ENCODE measurements at regions not wholly inside any gene's neighbourhood (a gene's known extent, or its start where the extent isn't known, plus 50 kb on each side); places are given as distances from the start of the nearest gene placed in this dataset.
A peak's percentile ranks its signal among the peaks of the same experiment; 100 is the strongest.
"Not testable (repeated sequence)": the region's sequence is repeated elsewhere in the genome, so short reads cannot be mapped to it uniquely, and the experiment has no call there.

- DNase-seq, result no peak
Measured at GRCh38 chr13:61215116-61215515, 200.5 kb downstream of the PCDH20 start.

- DNase-seq, result no peak
Measured at GRCh38 chr13:61214551-61214950, 201.1 kb downstream of the PCDH20 start.

GRCh38 chr13:61205898-61206297 lies 209.8 kb downstream of the PCDH20 start:
- DNase-seq, result not testable (repeated sequence)

GRCh38 chr13:61204025-61204424 lies 211.6 kb downstream of the PCDH20 start:
- DNase-seq, result no peak

GRCh38 chr13:61202042-61202441 lies 213.6 kb downstream of the PCDH20 start:
- DNase-seq, result no peak

- no peak for DNase-seq
Measured at GRCh38 chr13:61192826-61193225, 222.8 kb downstream of the PCDH20 start.

GRCh38 chr13:61188057-61188456 lies 227.6 kb downstream of the PCDH20 start:
- DNase-seq, result no peak

GRCh38 chr13:61187471-61187870 lies 228.2 kb downstream of the PCDH20 start:
- no peak for DNase-seq

- no peak for DNase-seq
Measured at GRCh38 chr13:61183670-61184069, 232.0 kb downstream of the PCDH20 start.

GRCh38 chr13:61180234-61180633 lies 235.4 kb downstream of the PCDH20 start:
- no peak for DNase-seq

GRCh38 chr13:61179741-61180140 lies 235.9 kb downstream of the PCDH20 start:
- DNase-seq, result no peak

- peak in 8 of 14 donors; percentile 1 to 62 (median 8) for DNase-seq
Measured at GRCh38 chr13:61170856-61171255, 244.8 kb downstream of the PCDH20 start.

GRCh38 chr13:61162636-61163035 lies 253.0 kb downstream of the PCDH20 start:
- DNase-seq, result no peak

GRCh38 chr13:61162106-61162505 lies 253.5 kb downstream of the PCDH20 start:
- no peak for DNase-seq

- no peak for DNase-seq
Measured at GRCh38 chr13:61156753-61157152, 258.9 kb downstream of the PCDH20 start.

GRCh38 chr13:61151062-61151461 lies 264.6 kb downstream of the PCDH20 start:
- DNase-seq, result no peak

- DNase-seq, result no peak
Measured at GRCh38 chr13:61149331-61149730, 266.3 kb downstream of the PCDH20 start.

- DNase-seq, result no peak
Measured at GRCh38 chr13:61148691-61149315, 266.8 kb downstream of the PCDH20 start.

GRCh38 chr13:61148211-61148610 lies 267.4 kb downstream of the PCDH20 start:
- no peak for DNase-seq

GRCh38 chr13:61146571-61146970 lies 269.1 kb downstream of the PCDH20 start:
- DNase-seq, result no peak

GRCh38 chr13:61146158-61146557 lies 269.5 kb downstream of the PCDH20 start:
- no peak for DNase-seq

- no peak for DNase-seq
Measured at GRCh38 chr13:61144834-61145593, 270.6 kb downstream of the PCDH20 start.

- peak in 1 of 14 donors; percentile 11 for DNase-seq
Measured at GRCh38 chr13:61144301-61144700, 271.3 kb downstream of the PCDH20 start.

- DNase-seq, result peak in 1 of 14 donors; percentile 84
Measured at GRCh38 chr13:61142506-61142905, 273.1 kb downstream of the PCDH20 start.
